ENCODE measurements at regions not wholly inside any gene's neighbourhood (a gene's known extent, or its start where the extent isn't known, plus 50 kb on each side); places are given as distances from the start of the nearest gene placed in this dataset.

DNA sequence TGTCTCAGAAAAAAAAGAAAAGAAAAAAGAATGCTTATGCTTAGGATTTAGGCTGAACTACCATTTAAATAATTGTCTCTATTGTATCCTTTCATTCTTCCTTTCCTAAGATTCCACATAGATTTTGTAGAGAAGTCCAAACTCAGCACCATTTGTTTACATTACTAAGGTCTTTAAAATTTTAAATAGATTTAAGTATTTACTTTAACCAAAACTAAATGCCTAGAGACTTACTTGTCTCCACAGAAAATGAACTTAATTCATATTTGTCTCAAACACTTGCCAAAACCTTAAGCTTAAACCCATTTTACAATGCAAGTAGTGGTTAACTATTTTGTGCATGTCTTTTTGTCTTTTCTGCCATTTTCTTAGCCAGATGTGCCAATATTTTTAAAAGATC, 54.1 kb upstream of the ABI1 start:
- Histone ChIP-seq H3K4me1 (no peaks in the 10 kb centered on the region), H3K4me3 (no peak overlapping the region), H3K27ac (no peak overlapping the region), H3K9me3 (no peaks in the 10 kb centered on the region), H3K27me3 (no peaks in the 10 kb centered on the region), H3K36me3 (no peaks in the 10 kb centered on the region)
- DNase-seq = no peak
- TF ChIP-seq POLR2A (IDR thresholded peaks at IDR 0.05) (no peak), CTCF (IDR thresholded peaks at IDR 0.05) (no peak)
- no peak for ATAC-seq
- intact Hi-C loops (cut with DNase I) = no loop called here

DNA sequence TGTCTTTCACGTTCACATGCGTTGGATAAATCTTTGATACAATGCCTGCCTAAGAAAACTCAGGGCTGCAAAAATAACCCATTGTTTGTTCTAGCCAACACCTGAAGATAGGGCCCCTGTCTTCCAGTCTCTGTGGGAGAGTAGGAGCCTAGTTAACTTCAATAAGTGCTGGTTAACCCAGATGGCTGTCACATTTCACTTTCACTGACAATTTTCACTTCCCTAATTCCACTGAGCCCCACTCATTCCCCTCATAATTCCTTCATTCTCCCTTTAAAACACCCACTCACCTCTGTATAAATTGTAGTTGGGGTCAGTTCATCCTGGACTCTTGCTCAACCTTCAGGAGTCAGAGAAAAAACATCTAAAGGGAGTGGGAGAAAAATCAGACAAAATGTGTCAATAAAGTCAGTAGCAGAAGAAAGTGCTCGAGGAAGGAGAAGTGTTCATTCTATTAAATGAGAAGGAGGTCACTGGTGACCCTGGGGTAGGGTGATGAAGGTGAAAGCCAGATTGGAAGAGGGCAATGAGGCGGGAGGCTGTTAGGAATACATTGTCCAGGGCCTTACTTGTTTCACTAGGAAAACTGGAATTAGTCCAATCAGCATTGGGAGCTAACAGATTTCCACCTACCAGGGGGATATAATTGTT, 51.2 kb upstream of the ABI1 start:
- H3K4me1 ChIP-seq = no peaks in the 10 kb centered on the region
- intact Hi-C loops (cut with DNase I) = no loop called here
- WGBS, 4 donors = 74 to 79% (median 76%) methylated on average over 4 of the region's 4 CpGs

More for the DNA sequence above, 51.2 kb upstream of the ABI1 start:
- Histone ChIP-seq H3K4me3 (no peak overlapping the region), H3K9me3 (no peaks in the 10 kb centered on the region), H3K36me3 (no peaks in the 10 kb centered on the region), H3K27me3 (no peaks in the 10 kb centered on the region), H3K27ac (no peak overlapping the region)
- TF ChIP-seq POLR2A (IDR thresholded peaks at IDR 0.05) (no peak), CTCF (IDR thresholded peaks at IDR 0.05) (no peak)
- ATAC-seq = no peak
- no peak for DNase-seq
